DOHH2 (cell line): ENCODE measurements at regions not wholly inside any gene's neighbourhood (a gene's known extent, or its start where the extent isn't known, plus 50 kb on each side); places are given as distances from the start of the nearest gene placed in this dataset.

Source experiments
- CTCF ChIP-seq: fragments of 200-600 bp; sonication (generic); IDR thresholded peaks from one replicate; pipeline ENCODE4 v1.5.1; 2014; ENCODE audit warnings: antibody characterized with exemption, mild to moderate bottlenecking, low read depth, low read length; ENCODE audit not compliant: poor library complexity, severe bottlenecking
- EZH2phosphoT487 ChIP-seq: fragments of 200-600 bp; sonication (generic); IDR thresholded peaks from 2 replicates; pipeline ENCODE4 v1.6.1; 2017; ENCODE audit warnings: borderline replicate concordance, mild to moderate bottlenecking, antibody characterized with exemption, low read length, moderate library complexity, mixed read lengths

GRCh38 chr5:125194883-125195282, 448.4 kb upstream of the ZNF608 start:
- TF ChIP-seq CTCF (no peak), EZH2phosphoT487 (no peak)
